GM13977 (cell line): ENCODE measurements at regions not wholly inside any gene's neighbourhood (a gene's known extent, or its start where the extent isn't known, plus 50 kb on each side); places are given as distances from the start of the nearest gene placed in this dataset.

Experiments
- DNase-seq: peaks from one replicate; pipeline ENCODE4 v3.0.0; 2012; ENCODE audit warnings: low spot score
- in situ Hi-C: fragments of 300-500 bp; cut with MboI; formaldehyde crosslinking; loops from one replicate; pipeline ENCODE4 v1.12.0; 2022; ENCODE audit warnings: low sequenced_read_pairs, low pct_unique_long_range_greater_than_20kb, mixed read lengths, inconsistent platforms; ENCODE audit not compliant: unreplicated experiment
- TF ChIP-seq, protein P1 (sequence below): IDR thresholded peaks from 2 replicates; pipeline ENCODE4 v1.5.1; 2012; ENCODE audit warnings: mild to moderate bottlenecking, control low read depth; ENCODE audit not compliant: insufficient read depth; ENCODE audit errors: extremely low read depth, missing control alignments

DNA sequence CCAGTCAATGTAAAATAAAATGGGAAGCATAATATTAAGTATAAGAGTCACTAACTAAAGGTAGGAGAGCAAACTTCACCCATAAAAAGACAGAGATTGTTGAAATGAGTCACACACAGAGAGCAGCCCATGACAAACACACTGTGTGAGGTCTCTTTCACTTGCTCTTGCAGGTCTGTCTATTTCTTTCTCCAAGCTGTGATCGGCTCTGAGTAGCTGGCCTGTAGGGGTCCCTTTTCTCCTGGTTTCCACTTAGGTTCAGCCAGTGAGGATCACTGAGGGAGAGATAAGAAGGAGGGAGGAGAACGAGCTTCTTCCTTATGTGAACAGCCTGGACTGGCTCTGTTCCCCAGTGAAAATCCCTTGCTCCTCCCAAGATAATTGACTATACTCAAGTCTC is 133.7 kb upstream of the HS3ST3A1 start:
- DNase-seq: no peak
- TF ChIP-seq, protein P1, sequence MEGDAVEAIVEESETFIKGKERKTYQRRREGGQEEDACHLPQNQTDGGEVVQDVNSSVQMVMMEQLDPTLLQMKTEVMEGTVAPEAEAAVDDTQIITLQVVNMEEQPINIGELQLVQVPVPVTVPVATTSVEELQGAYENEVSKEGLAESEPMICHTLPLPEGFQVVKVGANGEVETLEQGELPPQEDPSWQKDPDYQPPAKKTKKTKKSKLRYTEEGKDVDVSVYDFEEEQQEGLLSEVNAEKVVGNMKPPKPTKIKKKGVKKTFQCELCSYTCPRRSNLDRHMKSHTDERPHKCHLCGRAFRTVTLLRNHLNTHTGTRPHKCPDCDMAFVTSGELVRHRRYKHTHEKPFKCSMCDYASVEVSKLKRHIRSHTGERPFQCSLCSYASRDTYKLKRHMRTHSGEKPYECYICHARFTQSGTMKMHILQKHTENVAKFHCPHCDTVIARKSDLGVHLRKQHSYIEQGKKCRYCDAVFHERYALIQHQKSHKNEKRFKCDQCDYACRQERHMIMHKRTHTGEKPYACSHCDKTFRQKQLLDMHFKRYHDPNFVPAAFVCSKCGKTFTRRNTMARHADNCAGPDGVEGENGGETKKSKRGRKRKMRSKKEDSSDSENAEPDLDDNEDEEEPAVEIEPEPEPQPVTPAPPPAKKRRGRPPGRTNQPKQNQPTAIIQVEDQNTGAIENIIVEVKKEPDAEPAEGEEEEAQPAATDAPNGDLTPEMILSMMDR: no peak
- in situ Hi-C loops: no loop called here

DNA sequence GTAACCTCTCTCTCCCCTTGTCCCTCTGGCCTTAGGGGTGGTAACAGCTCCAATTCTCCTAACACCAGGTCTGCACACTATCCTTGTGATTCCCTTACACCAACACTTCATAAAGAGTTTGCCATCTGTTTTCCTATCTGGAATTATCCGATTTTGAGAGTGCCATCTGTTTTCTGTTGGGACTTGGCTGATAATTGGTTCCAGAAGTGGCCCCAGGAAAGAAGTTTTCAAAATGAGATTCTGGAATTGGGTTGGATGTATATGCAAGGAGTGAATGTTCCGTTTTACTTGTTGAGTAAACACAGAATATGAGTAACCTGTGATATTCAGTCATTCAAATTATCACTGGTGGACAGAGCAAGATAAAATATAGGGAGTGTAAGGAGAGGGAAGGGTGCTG is 134.1 kb upstream of the HS3ST3A1 start:
- no peak for DNase-seq
- TF ChIP-seq, protein P1: no peak
- in situ Hi-C loops: no loop called here

DNA sequence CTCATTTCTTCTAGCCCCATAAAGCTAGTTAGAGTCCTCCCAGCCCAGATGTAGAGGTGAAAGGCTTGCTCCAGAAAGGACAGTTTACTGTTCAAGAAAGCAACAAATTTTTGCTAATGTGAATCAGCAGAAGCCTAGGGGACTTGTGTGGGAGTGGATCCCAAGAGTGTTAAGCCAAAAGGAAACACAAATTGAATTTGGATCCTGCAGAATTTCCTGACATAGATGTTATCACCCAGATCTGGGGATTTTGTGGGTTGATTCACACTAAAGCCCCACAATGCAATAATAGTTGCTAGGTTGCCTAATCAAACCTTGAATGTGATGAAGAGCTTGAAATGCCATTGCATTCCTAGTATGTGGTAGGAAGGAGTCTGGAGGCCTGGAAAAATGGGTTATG is 135.2 kb upstream of the HS3ST3A1 start:
- DNase-seq: no peak
- TF ChIP-seq, protein P1: no peak
- in situ Hi-C loops: no loop called here

DNA sequence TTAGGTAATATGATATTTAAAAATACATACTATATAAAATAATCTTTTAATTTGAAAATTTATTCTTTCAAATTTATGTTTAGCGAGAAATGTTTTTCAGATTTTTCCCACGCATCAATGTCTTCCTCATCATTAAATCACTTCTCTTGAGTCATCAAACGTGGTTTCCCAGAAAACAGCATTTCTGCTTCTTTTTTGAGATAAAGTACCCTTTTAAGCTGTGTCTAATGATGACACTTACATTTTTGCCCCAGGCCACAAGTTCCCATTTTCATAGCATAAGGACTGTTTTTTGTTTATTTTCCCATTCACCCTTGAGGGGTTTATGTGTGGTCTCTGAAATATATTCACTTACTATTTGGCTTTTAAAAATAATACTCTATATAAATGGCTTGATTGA is 139.0 kb upstream of the HS3ST3A1 start:
- TF ChIP-seq, protein P1: no peak
- no peak for DNase-seq
- in situ Hi-C loops: no loop called here

DNA sequence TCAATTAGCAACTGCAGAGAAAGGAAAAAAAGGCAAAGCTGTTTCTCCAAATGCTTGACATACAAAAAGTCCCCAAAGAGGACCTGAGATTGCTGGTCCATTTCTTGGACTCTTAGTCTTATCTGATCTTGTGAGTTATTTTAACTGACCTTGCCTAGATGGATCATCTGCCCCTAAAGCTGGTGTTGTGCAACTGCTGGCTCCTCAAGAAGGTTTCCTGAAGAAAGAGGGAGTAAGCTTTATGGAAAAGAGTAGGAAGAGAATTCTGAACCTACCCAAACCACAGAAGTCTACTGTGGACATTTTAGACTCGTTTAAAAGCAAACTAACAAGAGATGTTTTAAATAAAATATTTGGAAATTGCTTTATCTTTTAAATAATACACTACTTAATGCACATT is 140.0 kb upstream of the HS3ST3A1 start:
- no peak for DNase-seq
- TF ChIP-seq, protein P1: no peak
- in situ Hi-C loops: no loop called here

DNA sequence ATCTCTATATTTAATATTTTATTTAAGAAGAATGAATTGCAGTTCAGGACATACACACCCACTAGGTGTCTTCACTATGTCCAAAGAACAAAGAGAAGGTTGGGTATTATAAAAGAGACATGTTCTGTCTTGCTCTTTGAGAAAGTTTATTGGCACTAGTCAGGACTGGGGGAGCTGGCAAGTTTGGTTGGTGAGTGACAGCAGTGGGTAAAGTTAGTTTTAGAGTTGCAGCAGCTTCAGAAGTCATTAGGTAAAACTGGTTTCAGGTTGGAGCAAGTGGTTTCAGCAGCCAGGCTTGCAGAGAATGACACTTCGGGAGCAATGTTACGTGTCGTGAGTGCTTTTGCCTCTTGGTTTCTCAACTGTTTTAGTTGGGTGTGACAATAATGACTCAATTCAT is 142.2 kb upstream of the HS3ST3A1 start:
- TF ChIP-seq, protein P1: no peak

DNA sequence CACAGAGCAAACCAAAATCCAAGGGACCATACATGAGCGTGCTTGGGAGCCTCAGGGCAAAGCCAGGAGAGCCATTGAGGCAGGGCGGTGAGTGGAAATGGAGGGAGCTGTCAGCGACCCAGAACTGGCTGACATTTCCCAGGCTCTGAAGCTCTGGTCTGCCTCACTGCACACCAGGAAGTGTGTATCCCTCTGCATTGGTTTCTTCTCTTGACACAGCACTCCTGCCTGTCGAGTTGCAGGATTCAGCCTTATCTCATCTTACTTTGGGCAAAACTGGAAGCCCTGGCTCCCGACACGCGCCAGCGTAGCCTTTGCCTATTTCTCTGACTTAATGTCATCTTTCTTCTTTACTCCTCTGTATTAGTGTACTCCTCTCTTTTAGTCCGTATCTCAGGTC is 144.7 kb upstream of the HS3ST3A1 start:
- TF ChIP-seq, protein P1: no peak
- in situ Hi-C loops: no loop called here

More for the DNA sequence above, 142.2 kb upstream of the HS3ST3A1 start:
- no peak for DNase-seq
- in situ Hi-C loops: no loop called here

More for the DNA sequence above, 144.7 kb upstream of the HS3ST3A1 start:
- no peak for DNase-seq
